ENCODE measurements at regions not wholly inside any gene's neighbourhood (a gene's known extent, or its start where the extent isn't known, plus 50 kb on each side); places are given as distances from the start of the nearest gene placed in this dataset.

- no peak for DNase-seq (ENCODE audit: low read depth in 3 of 3)
Observed at GRCh38 chr1:4603295-4604110, 50.9 kb upstream of the AJAP1 start.

All from stimulated activated CD4-positive, alpha-beta T cell treated with anti-CD3 and anti-CD28 coated beads, TNF-alpha, amount 100 ng/mL, for 4 hours (primary cell).